SU-DHL-6 (cell line): ENCODE measurements at regions not wholly inside any gene's neighbourhood (a gene's known extent, or its start where the extent isn't known, plus 50 kb on each side); places are given as distances from the start of the nearest gene placed in this dataset.

ENCODE experiments used
- EZH2phosphoT487 ChIP-seq: fragments of 200-600 bp; sonication (generic), shearing (Covaris generic); conservative IDR thresholded peaks from 2 replicates; pipeline ENCODE4 v1.6.1; 2018; ENCODE audit warnings: mild to moderate bottlenecking, antibody characterized with exemption, low read length, moderate library complexity, mixed read lengths
- TF ChIP-seq, protein P1 (sequence below): fragments of 200-600 bp; sonication (generic); IDR thresholded peaks from one replicate; pipeline ENCODE4 v1.5.1; 2017; ENCODE audit warnings: antibody characterized with exemption, mild to moderate bottlenecking, low read length, moderate library complexity; ENCODE audit not compliant: insufficient read depth, poor library complexity, severe bottlenecking

DNA sequence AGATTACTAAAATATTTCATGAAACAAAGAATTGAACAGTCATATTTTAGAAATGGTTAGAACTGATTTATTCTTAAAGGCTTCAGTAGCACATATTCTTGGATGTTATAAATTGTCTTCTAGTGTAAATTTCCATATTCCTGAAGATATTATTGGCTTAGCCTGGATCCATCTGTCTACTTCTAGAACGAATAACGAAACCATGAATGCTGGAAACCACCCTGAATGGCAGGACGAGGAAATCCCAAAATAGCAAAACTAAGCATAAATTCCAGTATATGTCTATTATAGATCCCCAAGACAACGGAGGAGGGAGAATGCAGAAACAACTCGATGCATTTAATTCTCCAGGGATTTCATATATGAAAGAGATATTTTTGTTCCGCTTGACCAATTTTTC is 2191.0 kb upstream of the ACO1 start:
- TF ChIP-seq, protein P1, sequence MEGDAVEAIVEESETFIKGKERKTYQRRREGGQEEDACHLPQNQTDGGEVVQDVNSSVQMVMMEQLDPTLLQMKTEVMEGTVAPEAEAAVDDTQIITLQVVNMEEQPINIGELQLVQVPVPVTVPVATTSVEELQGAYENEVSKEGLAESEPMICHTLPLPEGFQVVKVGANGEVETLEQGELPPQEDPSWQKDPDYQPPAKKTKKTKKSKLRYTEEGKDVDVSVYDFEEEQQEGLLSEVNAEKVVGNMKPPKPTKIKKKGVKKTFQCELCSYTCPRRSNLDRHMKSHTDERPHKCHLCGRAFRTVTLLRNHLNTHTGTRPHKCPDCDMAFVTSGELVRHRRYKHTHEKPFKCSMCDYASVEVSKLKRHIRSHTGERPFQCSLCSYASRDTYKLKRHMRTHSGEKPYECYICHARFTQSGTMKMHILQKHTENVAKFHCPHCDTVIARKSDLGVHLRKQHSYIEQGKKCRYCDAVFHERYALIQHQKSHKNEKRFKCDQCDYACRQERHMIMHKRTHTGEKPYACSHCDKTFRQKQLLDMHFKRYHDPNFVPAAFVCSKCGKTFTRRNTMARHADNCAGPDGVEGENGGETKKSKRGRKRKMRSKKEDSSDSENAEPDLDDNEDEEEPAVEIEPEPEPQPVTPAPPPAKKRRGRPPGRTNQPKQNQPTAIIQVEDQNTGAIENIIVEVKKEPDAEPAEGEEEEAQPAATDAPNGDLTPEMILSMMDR, result no peak
- no peak for TF ChIP-seq EZH2phosphoT487
